LoVo (cell line): ENCODE measurements at regions not wholly inside any gene's neighbourhood (a gene's known extent, or its start where the extent isn't known, plus 50 kb on each side); places are given as distances from the start of the nearest gene placed in this dataset.
"Not testable (repeated sequence)": the region's sequence is repeated elsewhere in the genome, so short reads cannot be mapped to it uniquely, and the experiment has no call there.

Experiments
- DNase-seq: peaks from one replicate; pipeline ENCODE4 v3.0.0-alpha.2; 2016; ENCODE audit warnings: low spot score

DNA sequence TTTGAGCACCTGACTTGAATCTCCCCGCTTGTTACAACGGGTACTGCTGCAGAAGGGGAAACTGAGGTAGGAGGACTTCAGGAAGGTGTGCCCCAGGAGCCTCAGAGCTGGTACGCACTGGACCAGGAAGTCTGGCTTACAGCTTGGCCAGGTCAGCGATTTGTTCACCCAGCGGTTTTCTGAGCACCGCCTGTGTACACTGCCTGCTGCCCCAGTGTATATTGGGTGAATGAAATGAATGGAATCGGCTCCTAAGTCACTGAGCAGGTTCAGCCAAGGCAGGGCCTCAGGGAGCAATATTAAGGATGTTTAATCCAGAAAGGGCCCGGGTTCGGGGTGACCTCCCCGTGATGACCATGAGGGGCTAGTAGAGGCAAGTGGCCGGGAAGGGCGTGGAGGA, 164.0 kb upstream of the CIBAR2 start:
- no peak for DNase-seq

DNA sequence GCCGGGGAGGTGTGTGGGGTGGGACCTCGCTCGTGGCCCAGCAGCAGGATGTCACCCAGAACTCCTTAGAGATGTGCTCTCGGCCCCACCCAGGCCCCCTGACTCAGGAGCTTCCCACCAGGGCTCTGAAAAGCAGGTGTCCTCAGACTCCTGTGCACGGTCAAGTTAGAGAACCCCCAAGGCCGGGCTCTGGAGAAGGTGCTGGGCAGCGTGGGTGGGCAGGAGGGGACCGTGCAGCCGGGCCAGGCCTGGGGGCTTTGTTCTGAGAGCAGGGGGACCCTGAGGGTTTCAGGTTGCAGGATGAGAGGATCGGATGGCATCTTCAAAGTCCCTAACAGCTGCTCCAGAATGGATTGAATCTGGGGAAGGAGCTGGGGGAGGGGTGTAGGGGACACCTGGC, 164.4 kb upstream of the CIBAR2 start:
- no peak for DNase-seq

- DNase-seq, result no peak
Observed at GRCh38 chr16:85278839-85279238, 166.6 kb upstream of the CIBAR2 start.

GRCh38 chr16:85279402-85279801, 167.1 kb upstream of the CIBAR2 start:
- DNase-seq, result no peak

GRCh38 chr16:85279825-85280545, 167.7 kb upstream of the CIBAR2 start:
- DNase-seq, result no peak

DNA sequence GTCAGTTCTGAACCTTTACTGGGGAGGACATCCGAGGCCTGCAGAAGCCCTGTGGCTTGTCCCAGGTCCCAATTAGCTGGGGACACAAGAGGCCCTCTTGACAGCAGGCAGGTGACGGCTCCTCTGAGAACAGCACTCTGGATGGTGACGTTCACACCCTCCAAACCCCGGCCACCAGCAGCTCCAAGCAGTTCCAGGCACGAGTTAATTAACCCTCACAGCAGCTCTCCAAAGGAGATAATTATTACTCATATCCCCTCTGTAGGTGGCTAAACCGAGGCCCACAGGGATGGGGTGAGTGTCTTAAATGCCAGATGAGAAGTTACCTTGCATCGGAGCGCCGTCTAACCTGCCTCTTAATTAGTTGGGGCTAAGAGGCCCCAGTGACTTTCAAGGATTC, 168.9 kb upstream of the CIBAR2 start:
- DNase-seq, result no peak

GRCh38 chr16:85282842-85283241, 170.6 kb upstream of the CIBAR2 start:
- no peak for DNase-seq

GRCh38 chr16:85283305-85284050, 171.2 kb upstream of the CIBAR2 start:
- DNase-seq, result no peak

- no peak for DNase-seq
Observed at GRCh38 chr16:85284141-85284817, 172.0 kb upstream of the CIBAR2 start.

GRCh38 chr16:85285681-85286065, 173.4 kb upstream of the CIBAR2 start:
- no peak for DNase-seq

DNA sequence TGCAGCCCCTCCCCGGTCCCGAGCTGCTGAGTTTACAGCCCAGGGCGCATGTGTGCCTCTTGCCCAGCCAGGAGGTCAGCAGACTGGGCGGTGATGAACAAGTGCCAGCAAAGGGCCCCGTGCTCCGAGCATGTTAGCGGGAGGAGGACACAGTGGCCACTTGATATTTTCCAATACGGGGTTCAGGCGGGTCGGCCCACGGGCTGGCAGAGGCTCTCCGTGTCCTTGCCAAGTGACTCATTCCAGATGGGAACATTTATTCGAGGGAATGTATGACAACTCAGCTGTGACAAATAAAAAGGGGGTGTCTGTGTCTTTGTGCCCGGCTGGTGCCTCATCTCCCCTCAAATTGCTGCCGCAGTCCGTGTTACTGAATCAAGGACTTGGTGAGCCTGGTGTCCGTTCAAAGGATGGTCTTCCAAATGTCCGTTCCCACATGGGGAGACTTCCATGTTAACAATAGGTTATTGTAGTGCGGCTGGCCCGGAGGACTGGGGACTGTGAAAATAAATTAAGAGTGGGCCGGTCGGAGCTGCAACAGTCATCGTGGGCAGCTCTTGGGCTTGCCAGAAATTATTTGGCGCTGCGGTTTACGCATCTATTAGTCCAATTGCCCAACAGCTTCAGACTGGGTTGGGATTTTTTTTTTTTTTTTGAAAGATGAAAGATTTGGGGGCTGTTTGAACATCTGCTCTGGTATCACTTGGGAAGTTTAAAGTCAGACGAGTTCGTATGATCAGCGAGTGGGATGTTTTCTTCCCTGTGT, 174.0 kb upstream of the CIBAR2 start:
- no peak for DNase-seq

DNA sequence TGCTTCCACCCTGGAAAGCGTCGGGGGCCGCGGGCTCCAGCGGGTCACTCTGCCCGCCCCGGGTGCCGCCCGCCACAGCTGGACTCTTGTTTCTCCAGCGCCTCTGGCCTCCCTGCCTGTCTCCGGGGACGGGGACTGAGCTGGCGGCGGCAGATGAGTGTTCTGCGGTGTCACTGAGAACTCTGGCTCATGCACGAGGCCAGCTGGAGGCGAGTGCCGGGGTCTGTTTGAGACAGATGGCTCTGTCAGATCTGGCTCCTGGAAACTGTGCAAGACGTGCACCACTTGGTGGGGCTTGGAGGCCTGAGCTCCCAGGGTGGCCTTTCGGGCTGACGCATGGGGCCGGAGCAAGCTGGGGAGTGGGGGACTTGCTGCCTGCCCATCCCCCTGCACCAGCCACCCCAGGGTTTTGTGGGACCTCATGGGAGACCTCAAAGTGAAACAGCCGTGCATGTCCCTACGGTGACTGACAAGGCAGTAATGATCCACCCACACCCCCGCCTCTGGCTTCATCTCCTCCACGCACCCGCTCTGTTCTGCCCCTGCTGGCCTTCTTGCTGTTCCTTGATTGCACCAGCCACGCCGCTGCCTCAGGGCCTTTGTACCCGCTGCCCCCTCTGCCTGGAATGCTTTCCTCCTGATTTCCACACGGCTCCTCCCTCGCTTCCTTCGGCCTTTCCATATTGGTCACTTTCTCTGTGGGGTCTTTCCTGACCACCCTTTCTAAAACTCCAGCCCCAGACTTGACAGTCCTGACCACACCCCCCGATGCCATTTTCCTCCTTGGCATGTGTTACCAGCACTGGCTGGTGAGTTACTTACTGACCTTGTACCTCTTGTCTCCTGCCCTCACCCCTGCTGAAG, 174.9 kb upstream of the CIBAR2 start:
- DNase-seq, result no peak

DNA sequence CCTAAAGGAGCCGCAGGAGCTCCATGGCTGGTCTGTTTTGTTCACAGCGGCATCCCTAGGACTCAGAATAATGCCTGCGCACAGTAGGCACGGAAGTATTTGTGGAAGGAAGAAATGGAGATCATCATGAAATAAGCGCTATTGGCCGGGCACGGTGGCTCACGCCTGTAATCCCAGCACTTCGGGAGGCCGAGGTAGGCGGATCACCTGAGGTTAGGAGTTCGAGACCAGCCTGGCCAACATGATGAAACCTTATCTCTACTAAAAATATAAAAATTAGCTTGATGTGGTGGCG, 175.5 kb upstream of the CIBAR2 start:
- not testable (repeated sequence) for DNase-seq

DNA sequence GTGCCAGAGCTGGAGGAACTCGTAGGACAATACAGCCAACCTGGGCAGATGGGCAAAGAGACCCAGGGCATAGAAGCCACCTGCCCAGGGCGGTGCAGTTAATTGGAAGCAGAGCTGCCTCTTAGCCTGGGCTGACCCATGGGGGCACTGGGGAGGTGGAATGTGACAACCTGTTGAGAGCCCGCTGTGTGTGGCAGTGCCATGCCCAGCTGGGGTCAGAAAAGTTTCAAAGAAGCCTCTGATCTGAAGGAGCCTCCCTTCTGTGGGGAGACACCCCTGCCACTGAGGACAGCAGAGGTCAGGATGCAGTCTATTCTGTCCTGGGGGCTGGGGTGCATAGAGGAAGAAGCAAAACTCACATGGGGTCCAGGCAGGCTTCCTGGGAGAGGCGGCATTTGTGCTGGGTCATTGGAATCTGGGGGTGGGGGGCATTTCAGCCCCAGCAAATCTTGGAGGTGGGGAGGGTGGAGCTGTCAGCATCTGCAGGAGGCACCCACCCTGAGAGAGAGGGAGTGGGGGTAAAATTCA, 176.1 kb upstream of the CIBAR2 start:
- DNase-seq, result no peak

DNA sequence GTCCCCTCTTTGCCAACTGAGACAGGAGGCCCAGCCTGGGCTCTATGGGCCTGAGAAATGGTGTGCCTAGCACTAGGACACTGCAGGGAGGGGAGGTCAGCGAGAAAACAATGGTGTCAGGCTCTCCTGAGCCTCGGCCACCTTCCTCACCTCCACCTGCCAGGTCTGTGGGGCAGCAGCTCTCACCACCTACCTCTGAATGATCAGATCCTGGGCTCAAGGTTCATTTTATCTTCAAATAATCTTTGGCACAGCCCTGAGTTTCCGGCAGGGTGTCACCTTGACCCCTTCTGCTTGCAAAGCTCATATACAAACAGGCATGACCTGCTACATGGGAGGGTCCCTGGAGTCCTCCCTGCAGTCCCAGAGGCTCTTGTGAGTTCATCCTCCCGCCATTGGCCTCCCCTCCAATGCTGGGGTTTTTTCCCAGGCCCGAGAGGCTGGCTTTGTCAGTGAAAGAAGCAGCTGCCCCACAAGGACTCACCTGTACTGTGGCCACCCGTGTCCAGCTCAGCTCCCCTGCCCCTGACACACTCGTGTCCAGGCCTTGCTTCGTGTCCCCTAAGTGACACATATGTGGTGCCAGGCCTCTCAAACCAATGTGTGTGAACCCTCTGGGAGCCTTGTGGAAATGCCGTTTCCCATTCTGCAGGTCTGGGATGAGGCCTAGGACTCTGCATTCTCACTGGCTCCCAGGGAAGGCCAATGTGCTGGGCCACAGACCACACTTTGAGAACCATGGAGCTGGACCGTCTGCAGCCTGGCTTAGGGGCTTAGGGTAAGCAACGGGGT, 176.8 kb upstream of the CIBAR2 start:
- no peak for DNase-seq

GRCh38 chr16:85289760-85290625, 177.7 kb upstream of the CIBAR2 start:
- DNase-seq, result no peak

DNA sequence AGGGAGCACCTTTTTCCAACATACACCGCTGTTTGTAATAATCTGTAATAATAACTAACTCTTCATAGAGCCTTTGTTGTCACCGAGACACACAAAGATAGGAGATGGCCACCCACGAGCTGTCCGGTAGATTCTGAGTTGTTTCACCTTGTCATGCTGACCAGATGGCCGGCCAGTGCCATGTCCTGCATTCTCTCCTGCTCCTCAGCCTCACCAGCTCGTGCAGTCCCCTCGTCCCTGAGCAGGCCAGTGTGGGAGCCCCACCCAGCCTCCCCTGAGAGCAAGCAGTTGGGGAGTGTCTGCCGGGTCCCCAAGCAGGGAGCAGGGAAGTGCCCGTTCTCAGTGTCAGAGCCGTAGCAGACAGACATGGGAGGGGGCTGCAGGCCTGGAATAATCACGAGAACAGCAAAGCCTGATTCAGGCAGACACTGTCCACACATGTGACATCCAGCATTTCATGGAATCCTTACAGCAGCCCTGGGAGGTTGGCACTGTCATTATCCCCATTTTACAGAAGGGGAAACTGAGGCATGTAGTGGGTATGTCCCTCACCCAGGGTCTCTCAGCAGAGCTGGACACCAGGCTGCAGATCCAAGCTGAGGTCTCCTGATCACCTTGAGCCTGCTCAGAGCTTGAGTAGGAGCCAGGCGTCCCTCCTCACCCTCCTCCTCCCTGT, 178.5 kb upstream of the CIBAR2 start:
- no peak for DNase-seq

GRCh38 chr16:85291302-85292148, 179.3 kb upstream of the CIBAR2 start:
- no peak for DNase-seq
